ENCODE measurements at regions not wholly inside any gene's neighbourhood (a gene's known extent, or its start where the extent isn't known, plus 50 kb on each side); places are given as distances from the start of the nearest gene placed in this dataset.
"Not testable (repeated sequence)": the region's sequence is repeated elsewhere in the genome, so short reads cannot be mapped to it uniquely, and the experiment has no call there.

GRCh38 chr5:163941079-163941478 is 435.7 kb downstream of the MAT2B start:
- no peak for DNase-seq (ENCODE audit: low read depth in 4 of 4, low spot score in 1 of 4)

- no peak for DNase-seq (ENCODE audit: low read depth in 4 of 4, low spot score in 1 of 4)
Observed at GRCh38 chr5:163943546-163943945, 438.1 kb downstream of the MAT2B start.

- no peak for DNase-seq (ENCODE audit: low read depth in 4 of 4, low spot score in 1 of 4)
Observed at GRCh38 chr5:163944738-163945137, 439.3 kb downstream of the MAT2B start.

GRCh38 chr5:163947848-163948666 is 442.6 kb downstream of the MAT2B start:
- no peak for DNase-seq (ENCODE audit: low read depth in 4 of 4, low spot score in 1 of 4)

- no peak for DNase-seq (ENCODE audit: low read depth in 4 of 4, low spot score in 1 of 4)
Observed at GRCh38 chr5:163950248-163950647, 444.8 kb downstream of the MAT2B start.

GRCh38 chr5:163951069-163951468 is 445.6 kb downstream of the MAT2B start:
- DNase-seq (ENCODE audit: low read depth in 4 of 4, low spot score in 1 of 4) = no peak

GRCh38 chr5:163953901-163954300 is 448.5 kb downstream of the MAT2B start:
- no peak for DNase-seq (ENCODE audit: low read depth in 4 of 4, low spot score in 1 of 4)

- DNase-seq (ENCODE audit: low read depth in 4 of 4, low spot score in 1 of 4) = not testable (repeated sequence)
Observed at GRCh38 chr5:163961230-163961629, 455.8 kb downstream of the MAT2B start.

GRCh38 chr5:163963881-163964280 is 458.5 kb downstream of the MAT2B start:
- DNase-seq (ENCODE audit: low read depth in 4 of 4, low spot score in 1 of 4) = no peak

GRCh38 chr5:163964671-163965070 is 459.3 kb downstream of the MAT2B start:
- no peak for DNase-seq (ENCODE audit: low read depth in 4 of 4, low spot score in 1 of 4)

- DNase-seq (ENCODE audit: low read depth in 4 of 4, low spot score in 1 of 4) = no peak
Observed at GRCh38 chr5:163967268-163967667, 461.8 kb downstream of the MAT2B start.

- DNase-seq (ENCODE audit: low read depth in 4 of 4, low spot score in 1 of 4) = no peak
Observed at GRCh38 chr5:163968651-163969050, 463.2 kb downstream of the MAT2B start.

- no peak for DNase-seq (ENCODE audit: low read depth in 4 of 4, low spot score in 1 of 4)
Observed at GRCh38 chr5:163976696-163977095, 471.3 kb downstream of the MAT2B start.

GRCh38 chr5:163978897-163979296 is 473.5 kb downstream of the MAT2B start:
- no peak for DNase-seq (ENCODE audit: low read depth in 4 of 4, low spot score in 1 of 4)

- DNase-seq (ENCODE audit: low read depth in 4 of 4, low spot score in 1 of 4) = no peak
Observed at GRCh38 chr5:163988566-163988965, 483.1 kb downstream of the MAT2B start.

- no peak for DNase-seq (ENCODE audit: low read depth in 4 of 4, low spot score in 1 of 4)
Observed at GRCh38 chr5:163993126-163993525, 487.7 kb downstream of the MAT2B start.

- no peak for DNase-seq (ENCODE audit: low read depth in 4 of 4, low spot score in 1 of 4)
Observed at GRCh38 chr5:163995206-163995605, 489.8 kb downstream of the MAT2B start.

GRCh38 chr5:163997965-163998364 is 492.5 kb downstream of the MAT2B start:
- DNase-seq (ENCODE audit: low read depth in 4 of 4, low spot score in 1 of 4) = no peak

GRCh38 chr5:164000241-164000640 is 494.8 kb downstream of the MAT2B start:
- no peak for DNase-seq (ENCODE audit: low read depth in 4 of 4, low spot score in 1 of 4)

GRCh38 chr5:164000819-164001218 is 495.4 kb downstream of the MAT2B start:
- DNase-seq (ENCODE audit: low read depth in 4 of 4, low spot score in 1 of 4) = no peak

GRCh38 chr5:164002214-164002613 is 496.8 kb downstream of the MAT2B start:
- no peak for DNase-seq (ENCODE audit: low read depth in 4 of 4, low spot score in 1 of 4)

- DNase-seq (ENCODE audit: low read depth in 4 of 4, low spot score in 1 of 4) = no peak
Observed at GRCh38 chr5:164002628-164003027, 497.2 kb downstream of the MAT2B start.

- DNase-seq (ENCODE audit: low read depth in 4 of 4, low spot score in 1 of 4) = no peak
Observed at GRCh38 chr5:164005071-164005470, 499.7 kb downstream of the MAT2B start.
